ENCODE measurements at regions not wholly inside any gene's neighbourhood (a gene's known extent, or its start where the extent isn't known, plus 50 kb on each side); places are given as distances from the start of the nearest gene placed in this dataset.

DNA sequence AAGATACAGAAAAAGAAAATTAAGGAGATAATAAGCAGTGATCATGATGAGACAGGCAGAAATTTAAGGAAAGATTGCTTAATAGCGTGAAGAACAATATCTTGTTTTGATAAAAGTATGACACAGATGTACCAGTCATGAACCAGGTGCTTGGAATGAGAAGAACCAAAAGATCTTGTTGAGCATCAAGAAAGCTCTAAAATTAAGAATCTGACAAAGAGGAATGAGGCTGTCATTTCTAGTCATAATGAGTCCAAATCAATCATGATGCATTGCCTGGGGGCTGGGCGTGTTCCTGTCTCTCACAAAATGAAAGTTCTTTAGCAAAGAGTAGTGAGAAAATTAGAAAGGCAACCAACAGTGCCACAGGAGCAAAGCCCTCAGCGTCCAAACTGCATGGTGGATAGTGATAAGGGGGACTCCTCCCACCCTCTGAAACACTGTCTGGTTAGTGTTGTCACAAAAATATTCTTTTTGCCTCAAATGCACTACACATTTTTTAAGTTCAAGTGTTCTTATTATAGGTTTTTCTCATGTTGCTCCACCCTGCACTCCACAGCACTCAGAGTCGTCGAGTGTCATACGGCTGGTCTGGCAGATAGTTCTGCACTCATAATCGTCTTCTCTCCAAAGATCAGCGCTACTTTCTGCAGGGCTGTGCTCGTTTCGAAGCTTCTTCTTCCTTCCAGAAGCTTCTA is 439.6 kb downstream of the TNS3 start:
- TF ChIP-seq POLR2A (IDR thresholded peaks at IDR 0.05; ENCODE audit: extremely low read depth, insufficient read length), result no peak
- TF ChIP-seq, protein P1, sequence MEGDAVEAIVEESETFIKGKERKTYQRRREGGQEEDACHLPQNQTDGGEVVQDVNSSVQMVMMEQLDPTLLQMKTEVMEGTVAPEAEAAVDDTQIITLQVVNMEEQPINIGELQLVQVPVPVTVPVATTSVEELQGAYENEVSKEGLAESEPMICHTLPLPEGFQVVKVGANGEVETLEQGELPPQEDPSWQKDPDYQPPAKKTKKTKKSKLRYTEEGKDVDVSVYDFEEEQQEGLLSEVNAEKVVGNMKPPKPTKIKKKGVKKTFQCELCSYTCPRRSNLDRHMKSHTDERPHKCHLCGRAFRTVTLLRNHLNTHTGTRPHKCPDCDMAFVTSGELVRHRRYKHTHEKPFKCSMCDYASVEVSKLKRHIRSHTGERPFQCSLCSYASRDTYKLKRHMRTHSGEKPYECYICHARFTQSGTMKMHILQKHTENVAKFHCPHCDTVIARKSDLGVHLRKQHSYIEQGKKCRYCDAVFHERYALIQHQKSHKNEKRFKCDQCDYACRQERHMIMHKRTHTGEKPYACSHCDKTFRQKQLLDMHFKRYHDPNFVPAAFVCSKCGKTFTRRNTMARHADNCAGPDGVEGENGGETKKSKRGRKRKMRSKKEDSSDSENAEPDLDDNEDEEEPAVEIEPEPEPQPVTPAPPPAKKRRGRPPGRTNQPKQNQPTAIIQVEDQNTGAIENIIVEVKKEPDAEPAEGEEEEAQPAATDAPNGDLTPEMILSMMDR (IDR thresholded peaks at IDR 0.05; ENCODE audit: low read depth, low read length), result no peak
